Neuron (in vitro differentiated cells): ENCODE measurements at regions not wholly inside any gene's neighbourhood (a gene's known extent, or its start where the extent isn't known, plus 50 kb on each side); places are given as distances from the start of the nearest gene placed in this dataset.

ENCODE experiments used
- H2AFZ ChIP-seq: one replicate; pipeline ENCODE4 v1.6.1; 2013; ENCODE audit warnings: low read depth, mild to moderate bottlenecking, inconsistent platforms, low read length, moderate library complexity
- H3K27me3 ChIP-seq: one replicate; pipeline ENCODE4 v1.6.1; 2013; ENCODE audit warnings: low read length; ENCODE audit not compliant: insufficient read depth
- H3K36me3 ChIP-seq: one replicate; pipeline ENCODE4 v1.6.1; 2013; ENCODE audit warnings: low read length; ENCODE audit not compliant: insufficient read depth
- H3K4me1 ChIP-seq: one replicate; pipeline ENCODE4 v1.6.1; 2013; ENCODE audit warnings: low read length; ENCODE audit not compliant: insufficient read depth
- H3K4me3 ChIP-seq: 2 replicates; pipeline ENCODE4 v1.5.1; 2013; ENCODE audit warnings: mild to moderate bottlenecking, low read length, moderate library complexity
- H3K9me3 ChIP-seq: one replicate; pipeline ENCODE4 v1.6.1; 2013; ENCODE audit warnings: low read length

DNA sequence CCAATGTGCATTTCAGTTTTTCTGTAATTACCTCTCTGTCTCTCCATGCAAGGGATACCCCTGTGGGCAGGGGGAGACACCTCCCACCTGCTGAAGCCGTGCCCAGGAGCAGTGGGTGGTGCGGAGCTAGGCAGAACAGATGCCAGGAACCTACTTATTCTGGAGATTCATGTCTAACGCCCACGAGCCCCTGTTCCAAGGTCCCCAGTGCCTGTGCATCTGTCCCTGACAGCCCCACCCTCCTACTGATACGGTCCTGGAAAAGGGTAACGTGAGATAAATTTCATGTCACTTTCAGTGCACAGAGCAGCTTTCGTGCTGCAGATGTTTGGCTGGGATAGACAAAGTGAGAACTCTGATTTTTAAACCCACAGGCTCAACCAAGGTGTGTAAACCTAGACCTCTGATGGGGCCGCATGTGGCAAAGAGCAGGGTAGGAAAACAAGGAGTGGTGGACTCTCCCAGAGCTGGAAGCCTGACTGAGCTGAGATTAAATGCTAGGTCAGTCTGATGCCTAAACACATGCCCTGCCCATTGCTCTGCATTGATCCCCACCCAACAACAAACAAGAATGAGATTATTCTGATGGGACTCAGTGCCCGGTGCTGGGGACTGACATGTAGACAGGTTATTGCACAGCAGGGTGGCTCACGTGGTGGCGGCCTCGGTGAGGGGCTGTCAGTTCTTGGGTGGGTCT, 123.6 kb upstream of the GDF10 start:
- no peak overlapping the region for H3K4me3 ChIP-seq
- H3K36me3 ChIP-seq = no peaks in the 10 kb centered on the region
- no peaks in the 10 kb centered on the region for H3K9me3 ChIP-seq
- no peaks in the 10 kb centered on the region for H3K27me3 ChIP-seq
- no peak overlapping the region for H2AFZ ChIP-seq
- H3K4me1 ChIP-seq = peaks cover 13% of the 10 kb centered on the region

GRCh38 chr10:47176903-47177868, 122.8 kb upstream of the GDF10 start:
- H3K27me3 ChIP-seq = no peaks in the 10 kb centered on the region
- no peaks in the 10 kb centered on the region for H3K36me3 ChIP-seq
- no peak overlapping the region for H2AFZ ChIP-seq
- H3K4me1 ChIP-seq = peaks cover 13% of the 10 kb centered on the region
- no peaks in the 10 kb centered on the region for H3K9me3 ChIP-seq
- no peak overlapping the region for H3K4me3 ChIP-seq

- Histone ChIP-seq H3K27me3 (no peaks in the 10 kb centered on the region), H3K4me1 (peaks cover 13% of the 10 kb centered on the region), H3K36me3 (no peaks in the 10 kb centered on the region), H3K9me3 (no peaks in the 10 kb centered on the region), H2AFZ (no peak overlapping the region), H3K4me3 (no peak overlapping the region)
These were observed 121.3 kb upstream of the GDF10 start for GRCh38 chr10:47178537-47179290.

GRCh38 chr10:47179291-47179647, 120.7 kb upstream of the GDF10 start:
- Histone ChIP-seq H3K4me3 (no peak overlapping the region), H3K4me1 (peaks cover 13% of the 10 kb centered on the region), H2AFZ (no peak overlapping the region), H3K36me3 (no peaks in the 10 kb centered on the region), H3K9me3 (no peaks in the 10 kb centered on the region), H3K27me3 (no peaks in the 10 kb centered on the region)

GRCh38 chr10:47181052-47181849, 118.7 kb upstream of the GDF10 start:
- no peaks in the 10 kb centered on the region for H3K36me3 ChIP-seq
- no peaks in the 10 kb centered on the region for H3K27me3 ChIP-seq
- H2AFZ ChIP-seq = no peak overlapping the region
- peaks cover 2% of the 10 kb centered on the region for H3K4me1 ChIP-seq
- no peak overlapping the region for H3K4me3 ChIP-seq
- no peaks in the 10 kb centered on the region for H3K9me3 ChIP-seq

- Histone ChIP-seq H3K36me3 (no peaks in the 10 kb centered on the region), H3K4me3 (no peak overlapping the region), H2AFZ (no peak overlapping the region)
These were observed 116.9 kb upstream of the GDF10 start for GRCh38 chr10:47182934-47183703.

GRCh38 chr10:47183704-47184041, 116.3 kb upstream of the GDF10 start:
- Histone ChIP-seq H3K4me3 (no peak overlapping the region), H2AFZ (no peak overlapping the region), H3K27me3 (no peaks in the 10 kb centered on the region), H3K36me3 (no peaks in the 10 kb centered on the region), H3K4me1 (no peaks in the 10 kb centered on the region), H3K9me3 (no peaks in the 10 kb centered on the region)

More at GRCh38 chr10:47182934-47183703, 116.9 kb upstream of the GDF10 start:
- no peaks in the 10 kb centered on the region for H3K4me1 ChIP-seq
- no peaks in the 10 kb centered on the region for H3K27me3 ChIP-seq
- H3K9me3 ChIP-seq = no peaks in the 10 kb centered on the region

DNA sequence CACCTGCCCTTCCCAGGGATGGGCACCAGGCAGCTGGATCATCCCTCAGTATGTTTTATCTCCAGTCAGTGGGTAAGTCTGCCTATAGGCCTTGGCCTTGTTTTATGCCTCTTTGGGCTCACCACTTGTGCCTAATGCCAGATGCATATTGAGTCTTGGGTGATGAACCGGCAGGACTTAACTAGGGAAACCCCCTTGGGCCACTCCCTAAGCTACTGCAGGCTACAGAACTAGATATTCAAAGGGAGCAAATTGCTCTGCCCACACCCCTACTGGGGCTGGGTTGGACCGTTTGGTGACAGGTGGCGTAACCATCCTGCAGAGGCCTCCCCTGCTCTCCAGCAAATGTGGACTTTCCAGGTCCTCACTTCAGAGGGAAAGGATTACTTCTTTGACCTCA, 115.7 kb upstream of the GDF10 start:
- H3K4me1 ChIP-seq = no peaks in the 10 kb centered on the region
- no peaks in the 10 kb centered on the region for H3K27me3 ChIP-seq
- no peak overlapping the region for H2AFZ ChIP-seq
- no peaks in the 10 kb centered on the region for H3K36me3 ChIP-seq
- H3K9me3 ChIP-seq = no peaks in the 10 kb centered on the region
- no peak overlapping the region for H3K4me3 ChIP-seq

- Histone ChIP-seq H3K36me3 (no peaks in the 10 kb centered on the region), H2AFZ (no peak overlapping the region), H3K9me3 (no peaks in the 10 kb centered on the region), H3K4me1 (no peaks in the 10 kb centered on the region), H3K4me3 (no peak overlapping the region), H3K27me3 (no peaks in the 10 kb centered on the region)
These were observed 115.2 kb upstream of the GDF10 start for GRCh38 chr10:47184724-47185330.

GRCh38 chr10:47186941-47187340, 113.1 kb upstream of the GDF10 start:
- Histone ChIP-seq H3K36me3 (no peaks in the 10 kb centered on the region), H3K4me1 (no peaks in the 10 kb centered on the region), H3K27me3 (no peaks in the 10 kb centered on the region), H3K9me3 (no peaks in the 10 kb centered on the region), H3K4me3 (no peak overlapping the region), H2AFZ (no peak overlapping the region)

DNA sequence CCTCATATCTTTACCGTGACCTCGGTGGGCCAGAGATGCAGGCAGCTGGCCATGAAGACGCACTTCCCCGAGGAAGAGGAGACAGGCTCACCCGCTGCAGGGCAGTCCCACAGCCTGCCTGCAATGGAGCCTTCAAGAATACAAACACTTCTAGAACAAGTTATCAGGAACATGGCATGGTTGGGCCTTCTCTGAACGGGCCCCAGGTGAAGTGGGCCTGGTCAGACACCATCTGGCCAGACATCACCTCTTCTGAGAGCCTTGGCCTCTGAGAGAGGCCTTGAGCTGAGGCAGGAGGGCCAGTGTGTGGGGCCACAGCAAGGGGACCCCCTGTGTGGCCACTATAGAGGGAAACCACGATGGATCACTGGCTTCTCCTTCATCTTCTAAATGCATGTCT, 112.4 kb upstream of the GDF10 start:
- H3K4me1 ChIP-seq = no peaks in the 10 kb centered on the region
- H3K4me3 ChIP-seq = no peak overlapping the region
- no peaks in the 10 kb centered on the region for H3K36me3 ChIP-seq
- H3K27me3 ChIP-seq = no peaks in the 10 kb centered on the region
- no peak overlapping the region for H2AFZ ChIP-seq
- no peaks in the 10 kb centered on the region for H3K9me3 ChIP-seq

- Histone ChIP-seq H3K9me3 (no peaks in the 10 kb centered on the region), H3K4me3 (no peak overlapping the region), H3K27me3 (no peaks in the 10 kb centered on the region), H3K36me3 (no peaks in the 10 kb centered on the region), H3K4me1 (no peaks in the 10 kb centered on the region), H2AFZ (no peak overlapping the region)
These were observed 111.8 kb upstream of the GDF10 start for GRCh38 chr10:47188156-47188555.
